GM12878 (cell line): ENCODE measurements at regions not wholly inside any gene's neighbourhood (a gene's known extent, or its start where the extent isn't known, plus 50 kb on each side); places are given as distances from the start of the nearest gene placed in this dataset.

Experiments used
- BACH1 ChIP-seq: fragments of 450-650 bp; IDR thresholded peaks from 2 replicates; pipeline ENCODE4 v1.6.1; 2017; ENCODE audit warnings: mild to moderate bottlenecking, borderline replicate concordance
- CHD1 ChIP-seq: IDR thresholded peaks from 2 replicates; pipeline ENCODE4 v1.6.1; 2012; ENCODE audit warnings: low read depth, low read length, improper control_type of control experiment
- CUX1 ChIP-seq: IDR thresholded peaks from 2 replicates; pipeline ENCODE4 v1.6.1; 2012; ENCODE audit warnings: improper control_type of control experiment, low read depth, low read length; ENCODE audit not compliant: insufficient replicate concordance
- E2F4 ChIP-seq: IDR thresholded peaks from 2 replicates; pipeline ENCODE4 v1.6.1; 2012; ENCODE audit warnings: low read depth, low read length, improper control_type of control experiment
- EED ChIP-seq: sonication (generic); IDR thresholded peaks from 2 replicates; pipeline ENCODE4 v1.6.1; 2016; ENCODE audit warnings: antibody characterized with exemption, low read depth
- FOXM1 ChIP-seq: IDR thresholded peaks from 2 replicates; pipeline ENCODE4 v1.6.1; 2012; ENCODE audit warnings: low read depth, mild to moderate bottlenecking, inconsistent platforms, low read length, moderate library complexity
- GABPA ChIP-seq: IDR thresholded peaks from 2 replicates; pipeline ENCODE4 v1.6.1; 2014; ENCODE audit warnings: antibody characterized with exemption, low read depth, mild to moderate bottlenecking, inconsistent platforms
- JUNB ChIP-seq: IDR thresholded peaks from 2 replicates; pipeline ENCODE4 v1.6.1; 2016; ENCODE audit warnings: antibody characterized with exemption, mild to moderate bottlenecking
- MEF2B ChIP-seq: fragments of 450-650 bp; IDR thresholded peaks from 2 replicates; pipeline ENCODE4 v1.6.1; 2018; ENCODE audit warnings: mild to moderate bottlenecking, moderate library complexity; ENCODE audit not compliant: partially characterized antibody, poor library complexity, severe bottlenecking
- MTA3 ChIP-seq: IDR thresholded peaks from 2 replicates; pipeline ENCODE4 v1.6.1; 2012; ENCODE audit warnings: low read length, inconsistent platforms, borderline replicate concordance
- MXI1 ChIP-seq: fragments of 150-350 bp; IDR thresholded peaks from 2 replicates; pipeline ENCODE4 v1.6.1; 2011; ENCODE audit warnings: low read depth, mild to moderate bottlenecking, inconsistent platforms, low read length, improper control_type of control experiment
- NKRF ChIP-seq: fragments of 450-650 bp; conservative IDR thresholded peaks from 2 replicates; pipeline ENCODE4 v1.6.1; 2017; ENCODE audit warnings: mild to moderate bottlenecking, moderate library complexity
- POU2F2 ChIP-seq: IDR thresholded peaks from 3 replicates; pipeline ENCODE4 v1.6.1; 2011; ENCODE audit warnings: low read depth, mild to moderate bottlenecking, low read length, borderline replicate concordance
- RUNX3 ChIP-seq: IDR thresholded peaks from 2 replicates; pipeline ENCODE4 v1.6.1; 2012; ENCODE audit warnings: low read length, inconsistent platforms
- ZBTB4 ChIP-seq: fragments of 450-650 bp; formaldehyde crosslinking; IDR thresholded peaks from 2 replicates; pipeline ENCODE4 v1.4.0; 2022; ENCODE audit warnings: mild to moderate bottlenecking, moderate library complexity
- ZZZ3 ChIP-seq: IDR thresholded peaks from 2 replicates; pipeline ENCODE4 v1.6.1; 2011; ENCODE audit warnings: low read depth; ENCODE audit not compliant: control insufficient read depth, insufficient read length
- TF ChIP-seq, protein P1 (sequence below): fragments of 450-650 bp; IDR thresholded peaks from 2 replicates; pipeline ENCODE4 v1.6.1; 2017; ENCODE audit warnings: borderline replicate concordance

DNA sequence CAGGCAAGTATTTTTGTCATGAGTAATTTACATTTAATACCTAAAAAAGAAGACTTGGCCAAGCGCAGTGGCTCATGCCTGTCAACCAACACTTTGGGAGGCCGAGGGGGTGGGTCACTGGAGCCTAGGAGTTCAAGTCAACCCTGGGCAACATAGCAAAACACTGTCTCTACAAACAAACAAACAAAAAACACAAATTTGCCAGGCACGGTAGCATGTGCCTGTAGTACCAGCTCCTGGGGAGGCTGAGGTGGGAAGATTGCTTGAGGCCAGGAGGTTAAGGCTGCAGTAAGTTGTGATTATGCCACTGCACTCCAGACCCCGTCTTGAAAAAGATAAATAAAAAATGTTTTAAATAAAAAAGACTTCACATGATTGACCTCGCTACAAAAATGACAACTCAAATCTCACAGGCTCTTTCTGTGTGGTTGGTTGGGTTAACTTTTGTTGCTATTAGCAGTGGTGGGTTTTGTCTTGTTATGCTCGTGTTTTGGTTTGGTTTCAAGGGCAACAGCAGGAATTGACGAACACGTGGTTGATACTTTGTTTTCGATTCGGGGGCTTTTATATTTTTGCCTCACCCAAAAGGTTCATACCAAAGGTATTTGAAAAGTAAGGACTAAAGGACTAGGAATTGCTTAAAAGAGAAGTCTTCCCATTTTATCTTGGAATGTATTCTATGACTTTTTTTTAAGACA is 227.2 kb upstream of the MKLN1 start (continued):
- TF ChIP-seq CHD1 (no peak), JUNB (no peak; the same call in 1 of the 2 replicates), MXI1 (peak; percentile 74; the same call in 1 of the 2 replicates), MTA3 (no peak), GABPA (no peak), RUNX3 (peak; percentile 68), E2F4 (no peak), CUX1 (no peak), BACH1 (no peak), MEF2B (peak; percentile 43), ZZZ3 (no peak), NKRF (no peak), FOXM1 (no peak), POU2F2 (no peak), EED (no peak), ZBTB4 (CRISPR knock-in tag) (no peak)
- TF ChIP-seq, protein P1, sequence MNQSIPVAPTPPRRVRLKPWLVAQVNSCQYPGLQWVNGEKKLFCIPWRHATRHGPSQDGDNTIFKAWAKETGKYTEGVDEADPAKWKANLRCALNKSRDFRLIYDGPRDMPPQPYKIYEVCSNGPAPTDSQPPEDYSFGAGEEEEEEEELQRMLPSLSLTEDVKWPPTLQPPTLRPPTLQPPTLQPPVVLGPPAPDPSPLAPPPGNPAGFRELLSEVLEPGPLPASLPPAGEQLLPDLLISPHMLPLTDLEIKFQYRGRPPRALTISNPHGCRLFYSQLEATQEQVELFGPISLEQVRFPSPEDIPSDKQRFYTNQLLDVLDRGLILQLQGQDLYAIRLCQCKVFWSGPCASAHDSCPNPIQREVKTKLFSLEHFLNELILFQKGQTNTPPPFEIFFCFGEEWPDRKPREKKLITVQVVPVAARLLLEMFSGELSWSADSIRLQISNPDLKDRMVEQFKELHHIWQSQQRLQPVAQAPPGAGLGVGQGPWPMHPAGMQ = no peak
